ENCODE measurements at regions not wholly inside any gene's neighbourhood (a gene's known extent, or its start where the extent isn't known, plus 50 kb on each side); places are given as distances from the start of the nearest gene placed in this dataset.
A peak's percentile ranks its signal among the peaks of the same experiment; 100 is the strongest.

GRCh38 chr14:66196670-66197069, 289.5 kb upstream of the CCDC196 start:
- Mint-ChIP-seq H3K9me3 (ENCODE audit: unreplicated experiment) (peaks cover 12% of the 10 kb centered on the region), H3K4me3 (ENCODE audit: unreplicated experiment) (no peak overlapping the region), H3K4me1 (ENCODE audit: insufficient read depth, unreplicated experiment) (no peaks in the 10 kb centered on the region), H3K27me3 (ENCODE audit: insufficient read depth, unreplicated experiment) (no peaks in the 10 kb centered on the region), H3K27ac (ENCODE audit: low read depth, unreplicated experiment) (no peak overlapping the region), H3K36me3 (ENCODE audit: insufficient read depth, unreplicated experiment) (no peaks in the 10 kb centered on the region)
- no peak for TF ChIP-seq CTCF (IDR thresholded peaks at IDR 0.05; ENCODE audit: unreplicated experiment)
- no peak for DNase-seq (ENCODE audit: unreplicated experiment)
- ChIA-PET POLR2A (no interaction called here), CTCF (interaction anchor here (0.7 kb wide), 1 partner anchor 22 kb away, joined by 3 read pairs; no protein-coding TSS in a partner anchor)
- no TSS peak for BruUV-seq (replicated peaks)
- intact Hi-C loops (cut with micrococcal nuclease): no loop called here

GRCh38 chr14:66197276-66197675, 288.9 kb upstream of the CCDC196 start:
- DNase-seq (ENCODE audit: unreplicated experiment): no peak
- no peaks in the 10 kb centered on the region for H3K4me1 Mint-ChIP-seq (ENCODE audit: insufficient read depth, unreplicated experiment)
- ChIA-PET CTCF (no interaction called here), POLR2A (no interaction called here)
- intact Hi-C loops (cut with micrococcal nuclease): no loop called here
- no peaks in the 10 kb centered on the region for H3K27me3 Mint-ChIP-seq (ENCODE audit: insufficient read depth, unreplicated experiment)
- H3K36me3 Mint-ChIP-seq (ENCODE audit: insufficient read depth, unreplicated experiment): no peaks in the 10 kb centered on the region
- no peak for TF ChIP-seq CTCF (IDR thresholded peaks at IDR 0.05; ENCODE audit: unreplicated experiment)
- peaks cover 15% of the 10 kb centered on the region for H3K9me3 Mint-ChIP-seq (ENCODE audit: unreplicated experiment)
- no peak overlapping the region for H3K4me3 Mint-ChIP-seq (ENCODE audit: unreplicated experiment)
- no TSS peak for BruUV-seq (replicated peaks)
- H3K27ac Mint-ChIP-seq (ENCODE audit: low read depth, unreplicated experiment): no peak overlapping the region

- Mint-ChIP-seq H3K36me3 (ENCODE audit: insufficient read depth, unreplicated experiment) (no peaks in the 10 kb centered on the region), H3K9me3 (ENCODE audit: unreplicated experiment) (peaks cover 16% of the 10 kb centered on the region), H3K4me1 (ENCODE audit: insufficient read depth, unreplicated experiment) (no peaks in the 10 kb centered on the region), H3K4me3 (ENCODE audit: unreplicated experiment) (no peak overlapping the region), H3K27me3 (ENCODE audit: insufficient read depth, unreplicated experiment) (no peaks in the 10 kb centered on the region), H3K27ac (ENCODE audit: low read depth, unreplicated experiment) (no peak overlapping the region)
- CTCF ChIA-PET: no interaction called here
- POLR2A ChIA-PET: no interaction called here
- no peak for DNase-seq (ENCODE audit: unreplicated experiment)
- TF ChIP-seq CTCF (IDR thresholded peaks at IDR 0.05; ENCODE audit: unreplicated experiment): no peak
- no TSS peak for BruUV-seq (replicated peaks)
- intact Hi-C loops (cut with micrococcal nuclease): no loop called here
Measured at GRCh38 chr14:66206554-66206953, 279.6 kb upstream of the CCDC196 start.

- intact Hi-C loops (cut with micrococcal nuclease): no loop called here
- Mint-ChIP-seq H3K4me3 (ENCODE audit: unreplicated experiment) (no peak overlapping the region), H3K9me3 (ENCODE audit: unreplicated experiment) (peaks cover 31% of the 10 kb centered on the region), H3K27me3 (ENCODE audit: insufficient read depth, unreplicated experiment) (no peaks in the 10 kb centered on the region), H3K36me3 (ENCODE audit: insufficient read depth, unreplicated experiment) (peaks cover 7% of the 10 kb centered on the region), H3K27ac (ENCODE audit: low read depth, unreplicated experiment) (no peak overlapping the region), H3K4me1 (ENCODE audit: insufficient read depth, unreplicated experiment) (no peaks in the 10 kb centered on the region)
- DNase-seq (ENCODE audit: unreplicated experiment): peak; percentile 20
- ChIA-PET CTCF (no interaction called here), POLR2A (interaction anchor here (0.6 kb wide), 1 partner anchor 19 kb away, joined by 3 read pairs; no protein-coding TSS in a partner anchor)
- no peak for TF ChIP-seq CTCF (IDR thresholded peaks at IDR 0.05; ENCODE audit: unreplicated experiment)
- no TSS peak for BruUV-seq (replicated peaks)
Measured at GRCh38 chr14:66216763-66217162, 269.4 kb upstream of the CCDC196 start.

Measured in MCF 10A (cell line).